Left colon (tissue), 2 donors: ENCODE measurements at regions not wholly inside any gene's neighbourhood (a gene's known extent, or its start where the extent isn't known, plus 50 kb on each side); places are given as distances from the start of the nearest gene placed in this dataset.
"Not testable (repeated sequence)": the region's sequence is repeated elsewhere in the genome, so short reads cannot be mapped to it uniquely, and the experiment has no call there.

Source experiments
- ATAC-seq: fragments of 200-7000 bp; cut with Tn5 transposase; one replicate; pipeline ENCODE4 v1.9.1; 2020; ENCODE audit warnings: mild to moderate bottlenecking, moderate library complexity
- DNase-seq, 2 donors: peaks; one replicate each; pipeline ENCODE4 v3.0.0-alpha.2; 2020
- intact Hi-C, 2 donors: fragments of 100-400 bp; cut with DNase I in 1 of 2; cut with micrococcal nuclease in 1 of 2; formaldehyde crosslinking; loops; one replicate each; pipeline versions ENCODE4 v1.11.2 to v1.14.0; 2022; cut with DNase I, micrococcal nuclease
- donor health status: DM: no; HTN: no; CAD: no.
- donor health status: DM: yes; HTN: yes; CAD: no.

DNA sequence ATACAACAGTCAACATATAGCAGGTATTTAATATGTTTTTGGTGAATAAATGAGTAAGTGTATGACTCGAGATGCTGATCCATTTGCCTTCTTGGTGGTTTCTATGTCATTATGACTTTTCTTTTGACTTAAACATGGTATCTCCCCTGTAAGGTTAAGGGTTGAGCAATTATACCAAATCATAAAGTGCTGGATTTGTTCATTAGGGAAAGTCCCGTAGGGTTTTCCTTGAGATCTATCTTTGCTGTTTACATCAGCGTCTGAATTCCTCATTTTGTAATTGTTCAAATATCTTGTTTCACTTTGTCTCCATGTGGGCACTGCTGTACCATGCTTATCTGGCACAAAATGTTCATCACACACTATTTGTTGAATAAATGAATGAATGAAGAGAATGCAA lies 562.6 kb downstream of the EDEM1 start:
- no peak for ATAC-seq
- intact Hi-C loops: no loop called here
- no peak for DNase-seq

DNA sequence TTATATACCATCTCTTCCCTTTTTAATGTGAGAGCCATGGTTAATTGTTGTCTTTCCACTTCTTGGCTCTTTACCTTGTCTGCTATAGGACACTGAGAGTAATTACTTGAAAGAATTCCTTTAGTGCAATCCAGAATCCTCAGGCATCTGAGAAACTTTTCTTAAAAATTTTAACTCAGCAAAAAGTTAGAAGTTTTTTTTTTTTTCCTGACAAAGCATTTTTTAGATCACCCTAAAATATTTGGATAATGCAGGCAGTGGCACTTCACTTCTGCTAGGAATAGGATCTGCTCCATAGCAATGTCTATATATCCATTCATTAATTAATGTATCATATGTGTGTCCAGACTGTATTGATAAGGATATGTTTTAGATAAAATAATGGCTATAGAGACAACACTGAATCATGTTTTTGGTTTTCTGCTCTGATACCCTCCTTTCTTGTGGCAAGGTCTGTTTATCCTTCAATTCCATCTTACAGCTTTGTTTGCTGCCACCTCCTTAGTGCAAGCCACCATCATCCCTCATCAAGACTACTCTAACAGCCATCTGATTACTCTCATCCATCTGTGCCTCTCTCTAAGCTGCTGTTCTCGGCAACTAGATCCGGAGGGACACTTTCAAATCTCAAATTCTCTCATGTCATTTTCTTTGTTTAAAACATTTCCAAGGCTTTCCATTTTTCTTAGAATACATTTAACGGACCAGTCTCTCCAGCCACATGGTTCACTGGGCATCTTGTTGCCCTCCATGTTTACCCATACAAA lies 563.5 kb downstream of the EDEM1 start:
- intact Hi-C loops: no loop called here
- no peak for DNase-seq
- no peak for ATAC-seq

DNA sequence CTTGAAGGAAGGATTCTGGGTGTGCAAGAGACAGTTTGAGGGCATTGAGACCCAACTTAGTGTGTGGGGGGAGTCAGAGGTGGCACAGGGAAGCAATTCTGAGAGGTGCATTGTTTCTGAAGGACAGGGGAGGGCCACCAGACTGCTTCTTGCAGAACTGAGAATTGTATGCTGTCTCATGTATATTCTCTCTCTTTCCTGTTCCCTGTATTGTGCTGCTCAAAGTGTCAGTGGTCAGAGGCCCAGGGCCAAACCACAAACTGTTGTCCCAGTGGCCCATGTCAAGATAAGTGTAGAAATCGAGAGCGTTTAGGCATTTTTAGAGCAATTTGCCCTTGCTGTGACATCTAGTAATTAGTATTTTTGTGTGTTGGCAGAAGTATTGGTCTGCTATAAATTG lies 567.1 kb downstream of the EDEM1 start:
- ATAC-seq (no peak), DNase-seq (no peak)
- intact Hi-C loops: no loop called here

DNA sequence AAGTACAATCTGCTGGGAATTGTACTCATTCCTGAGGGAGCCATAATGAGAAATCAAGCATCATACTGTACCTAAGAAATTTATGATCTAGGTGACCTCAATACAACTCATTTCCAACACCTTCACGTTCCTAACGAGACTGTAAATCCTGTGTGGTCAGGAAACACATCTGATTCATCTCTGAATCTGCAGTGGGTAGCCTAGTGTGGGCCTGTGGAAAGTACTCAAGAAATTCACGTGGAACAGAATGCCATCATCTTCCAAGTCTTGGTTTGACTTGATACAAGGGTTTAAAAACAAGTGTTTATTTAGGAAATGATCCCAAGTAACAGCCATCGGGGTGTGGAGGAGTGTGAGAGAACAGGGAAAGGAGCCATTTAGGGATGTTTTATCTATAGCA lies 568.9 kb downstream of the EDEM1 start:
- ATAC-seq: no peak
- intact Hi-C loops: no loop called here
- no peak for DNase-seq

DNA sequence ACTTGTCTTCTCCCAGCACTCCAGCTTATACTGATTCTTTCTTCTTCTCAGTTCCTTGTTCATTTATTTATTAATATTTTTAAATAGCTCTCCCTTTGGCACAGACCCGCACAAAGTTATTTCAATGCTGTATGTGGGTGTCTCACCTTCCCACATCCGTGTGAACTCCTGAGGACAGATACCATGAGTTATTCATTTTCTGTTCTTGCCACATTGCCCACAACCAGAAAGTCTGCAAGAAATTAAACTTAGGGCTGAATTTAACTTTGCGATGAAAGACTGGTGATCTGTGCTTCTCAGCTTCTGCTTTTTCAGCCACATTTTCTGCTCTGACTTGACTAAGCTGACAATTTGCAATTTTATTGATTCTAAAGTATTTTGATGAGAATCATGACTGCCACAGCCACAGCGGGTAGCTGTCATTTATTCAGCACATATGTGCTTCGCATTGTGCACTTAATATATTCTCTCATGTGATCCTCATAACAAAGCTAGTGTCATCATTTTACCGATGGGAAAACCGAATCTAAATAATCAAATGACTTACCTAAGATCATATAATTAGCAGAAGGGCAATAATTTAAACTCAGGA lies 569.8 kb downstream of the EDEM1 start:
- DNase-seq (no peak), ATAC-seq (no peak)
- intact Hi-C loops: no loop called here

DNA sequence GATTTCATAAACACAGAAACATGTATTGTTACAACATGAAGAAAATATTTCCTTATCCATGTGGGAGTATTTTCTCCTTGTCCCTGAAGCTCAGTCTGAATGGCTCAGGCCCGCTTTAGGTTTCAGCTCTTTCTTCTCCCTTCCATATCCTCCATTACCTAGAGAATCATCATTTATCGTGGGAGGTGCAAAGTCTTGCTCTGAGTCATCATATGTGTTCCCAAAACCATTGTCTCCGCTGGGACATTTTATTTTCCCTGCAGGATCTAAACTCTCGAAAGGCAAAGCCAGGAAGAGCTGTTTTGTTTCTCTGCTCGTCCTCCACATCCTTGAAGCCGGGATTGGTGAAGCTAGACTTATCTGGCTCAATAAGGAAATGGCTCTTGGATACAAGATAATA lies 571.2 kb downstream of the EDEM1 start:
- no peak for DNase-seq
- no peak for ATAC-seq
- intact Hi-C loops: no loop called here

DNA sequence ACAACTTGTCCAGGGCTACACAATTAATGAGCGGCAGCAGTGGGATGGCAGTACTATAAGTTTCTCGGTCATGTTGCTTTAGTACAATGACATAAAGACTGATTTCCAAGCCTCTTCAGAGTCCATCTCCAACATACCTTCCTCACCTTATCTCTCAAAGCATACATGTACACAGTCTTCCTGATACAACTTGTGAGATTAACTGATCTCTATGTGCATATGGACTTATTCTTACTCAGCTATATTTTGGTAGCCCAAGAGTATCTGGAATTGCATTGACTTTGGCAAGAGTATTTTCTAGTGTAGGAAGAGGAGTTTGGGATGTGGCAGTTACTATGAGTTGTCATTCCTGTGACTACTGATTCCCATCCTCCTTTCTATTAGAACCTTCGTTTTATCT lies 575.0 kb downstream of the EDEM1 start:
- intact Hi-C loops: no loop called here
- ATAC-seq (no peak), DNase-seq (no peak)

DNA sequence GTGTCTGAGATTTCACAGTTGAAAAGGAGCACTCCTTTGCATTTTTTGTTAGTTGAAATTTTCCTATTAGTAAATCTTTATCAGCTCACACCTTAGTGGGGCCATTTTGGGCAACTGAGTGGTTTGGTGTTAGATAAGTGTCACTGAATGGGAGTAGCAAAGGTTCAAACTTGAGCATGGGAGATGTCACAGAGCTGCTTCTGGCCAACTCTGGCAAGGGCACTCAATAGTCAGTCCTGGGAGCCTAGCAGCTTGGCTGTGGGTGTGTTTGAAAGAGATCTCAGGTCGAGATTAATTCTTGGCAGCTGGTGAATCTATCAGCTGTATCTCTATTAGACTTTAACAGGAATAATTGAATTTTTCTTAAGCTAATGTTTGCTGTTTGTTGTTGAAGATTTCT lies 579.3 kb downstream of the EDEM1 start:
- intact Hi-C loops: no loop called here
- no peak for ATAC-seq

DNA sequence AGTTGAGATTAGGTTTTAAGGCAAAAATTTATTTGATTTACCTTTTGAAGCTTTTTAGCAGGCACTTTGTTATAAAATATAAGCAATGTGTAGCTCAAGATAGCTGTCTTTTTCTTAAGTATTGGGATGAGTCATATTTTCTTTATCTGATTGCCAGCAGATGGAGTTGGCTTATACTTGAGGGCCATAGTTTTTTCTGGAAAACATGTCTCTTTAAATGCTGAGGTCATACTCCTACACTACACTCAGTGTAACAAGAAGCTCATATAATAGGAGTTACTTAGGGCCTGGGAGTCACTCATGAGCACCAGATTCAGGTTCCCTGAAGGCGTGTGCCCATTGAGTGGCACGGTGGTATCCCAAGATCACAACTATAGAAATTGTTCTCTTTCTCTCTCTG lies 579.8 kb downstream of the EDEM1 start:
- no peak for DNase-seq
- no peak for ATAC-seq
- intact Hi-C loops: no loop called here

More for the DNA sequence above, 579.3 kb downstream of the EDEM1 start:
- no peak for DNase-seq

DNA sequence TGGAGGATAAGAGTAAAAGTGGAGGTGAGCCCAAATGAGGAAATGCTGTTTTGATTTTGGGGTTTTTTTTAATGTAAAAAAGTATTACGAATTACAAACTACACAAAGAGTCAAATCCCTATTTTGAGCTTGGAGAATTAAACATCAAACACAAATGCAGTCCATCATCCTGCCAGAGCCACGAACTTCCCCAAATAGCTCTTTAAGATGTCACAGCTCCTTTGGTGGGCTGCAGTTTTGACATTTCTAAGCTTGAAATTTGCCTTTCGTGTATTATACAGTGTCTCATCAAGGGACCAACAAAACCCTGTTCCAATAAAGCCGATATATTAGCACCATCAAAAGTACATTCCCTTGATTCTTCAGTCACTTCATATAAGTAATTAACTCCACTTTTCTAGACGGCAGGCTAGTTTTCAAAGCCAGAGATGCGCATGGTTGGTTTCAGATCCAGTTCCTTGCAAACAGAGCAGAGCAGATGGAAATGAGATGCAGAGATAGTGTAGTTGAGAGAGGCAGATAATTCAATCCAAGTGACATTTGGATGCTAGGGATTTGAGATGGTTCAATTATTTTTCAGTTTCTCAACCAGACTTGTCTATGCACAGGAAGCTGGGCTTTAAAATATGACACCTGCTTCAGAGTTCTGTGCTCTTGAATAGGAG lies 580.9 kb downstream of the EDEM1 start:
- intact Hi-C loops: no loop called here
- ATAC-seq (no peak), DNase-seq (no peak)

DNA sequence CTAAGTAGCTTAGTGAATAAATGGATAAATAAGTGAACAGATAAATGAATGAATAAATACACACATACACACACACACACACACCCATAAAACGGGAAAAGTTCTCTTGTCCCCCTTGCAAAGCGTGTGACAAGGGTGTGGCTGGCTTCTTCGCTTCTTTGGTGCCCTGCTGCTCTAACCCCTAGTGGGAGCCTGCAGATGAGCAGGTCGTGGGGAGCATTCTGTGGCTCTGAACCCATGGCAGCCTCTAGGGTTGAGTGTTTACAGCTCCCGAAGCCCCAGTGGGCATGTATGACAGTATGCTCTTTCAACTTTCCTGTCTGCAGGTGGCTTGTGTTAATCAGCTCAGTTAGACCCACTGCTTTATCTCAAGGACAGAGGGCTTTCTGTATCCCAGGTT lies 582.3 kb downstream of the EDEM1 start:
- intact Hi-C loops: no loop called here
- DNase-seq: no peak
- ATAC-seq: no peak

DNA sequence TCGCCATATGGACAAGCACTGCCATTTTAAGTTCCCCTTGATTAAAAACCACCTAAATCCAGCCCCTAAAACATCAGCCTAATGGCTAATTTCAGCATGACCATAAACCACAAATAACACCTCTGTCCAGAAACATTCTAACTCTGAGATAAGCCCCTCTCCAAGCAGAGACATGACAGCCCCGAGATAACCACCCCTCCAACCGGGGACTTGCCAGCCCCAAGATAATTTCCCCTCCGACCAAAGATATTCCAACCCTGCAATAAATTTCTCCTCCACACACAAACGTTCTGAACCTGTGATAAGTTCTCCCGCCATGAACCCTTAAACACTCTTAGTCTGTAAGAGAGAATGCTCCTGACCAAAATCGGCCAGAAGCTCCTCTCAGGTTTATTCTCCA lies 586.8 kb downstream of the EDEM1 start:
- ATAC-seq (no peak), DNase-seq (no peak)
- intact Hi-C loops: no loop called here

DNA sequence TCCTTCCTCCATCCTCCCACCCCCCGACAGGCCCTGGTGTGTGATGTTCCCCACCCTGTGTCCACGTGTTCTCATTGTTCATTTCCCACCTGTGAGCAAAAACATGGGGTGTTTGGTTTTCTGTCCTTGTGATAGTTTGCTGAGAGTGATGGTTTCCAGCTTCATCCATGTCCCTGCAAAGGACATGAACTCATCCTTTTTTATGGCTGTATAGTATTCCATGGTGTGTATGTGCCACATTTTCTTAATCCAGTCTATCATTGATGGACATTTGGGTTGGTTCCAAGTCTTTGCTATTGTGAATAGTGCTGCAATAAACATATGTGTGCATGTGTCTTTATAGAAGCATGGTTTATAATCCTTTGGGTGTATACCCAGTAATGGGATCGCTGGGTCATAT lies 587.6 kb downstream of the EDEM1 start:
- intact Hi-C loops, ATAC-seq, DNase-seq: not testable (repeated sequence)

DNA sequence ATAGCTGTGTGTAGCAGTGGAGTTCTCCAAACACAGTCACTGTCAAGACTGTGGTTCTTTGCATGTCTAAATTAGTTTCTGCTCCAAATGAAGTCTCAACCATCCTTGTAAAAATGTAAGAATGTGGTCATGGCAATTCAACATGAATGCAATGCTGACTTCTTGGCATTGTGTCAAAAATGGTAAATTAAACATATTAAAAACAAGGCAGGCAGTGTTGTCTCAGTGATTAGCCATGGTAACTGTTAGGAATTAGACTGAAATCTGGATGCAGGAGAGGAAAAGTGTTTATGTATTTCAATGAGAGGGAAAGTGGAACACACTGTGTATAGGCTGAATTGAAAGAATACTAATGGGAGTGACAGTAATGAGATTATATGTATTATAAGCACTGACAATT lies 597.2 kb downstream of the EDEM1 start:
- intact Hi-C loops: no loop called here
- ATAC-seq (no peak), DNase-seq (no peak)

DNA sequence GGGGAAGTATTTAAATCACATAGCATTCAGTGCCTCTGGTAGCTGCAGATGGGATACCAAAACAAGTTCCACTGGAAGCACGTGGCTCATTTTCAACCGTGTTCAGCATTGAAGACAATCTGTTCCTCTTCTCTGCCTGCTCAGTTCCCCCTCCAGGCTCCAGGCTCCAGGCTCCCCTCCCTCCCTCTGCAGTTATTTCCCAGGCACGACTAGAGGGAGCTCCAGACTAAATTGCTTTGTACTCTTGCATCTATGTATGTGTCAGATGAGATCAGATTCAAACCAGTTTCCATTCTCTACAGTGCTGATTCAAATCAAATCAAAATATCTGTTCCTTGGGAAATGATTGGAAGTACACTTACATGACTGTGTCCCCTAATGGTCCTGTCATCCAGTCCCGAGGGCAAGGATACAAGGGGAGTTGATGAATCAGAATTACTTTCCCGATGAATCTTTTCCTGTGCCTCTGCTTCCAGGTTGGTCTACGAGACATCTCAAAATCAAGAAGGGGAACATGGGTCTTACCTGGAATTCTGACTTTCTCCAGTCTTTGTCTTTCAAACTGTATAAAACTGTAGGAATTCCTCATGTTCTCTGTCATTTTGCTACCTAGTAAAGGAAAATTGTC lies 600.5 kb downstream of the EDEM1 start:
- intact Hi-C loops: no loop called here
- ATAC-seq: peak; percentile 42
- DNase-seq: peak; percentile 6 to 31

DNA sequence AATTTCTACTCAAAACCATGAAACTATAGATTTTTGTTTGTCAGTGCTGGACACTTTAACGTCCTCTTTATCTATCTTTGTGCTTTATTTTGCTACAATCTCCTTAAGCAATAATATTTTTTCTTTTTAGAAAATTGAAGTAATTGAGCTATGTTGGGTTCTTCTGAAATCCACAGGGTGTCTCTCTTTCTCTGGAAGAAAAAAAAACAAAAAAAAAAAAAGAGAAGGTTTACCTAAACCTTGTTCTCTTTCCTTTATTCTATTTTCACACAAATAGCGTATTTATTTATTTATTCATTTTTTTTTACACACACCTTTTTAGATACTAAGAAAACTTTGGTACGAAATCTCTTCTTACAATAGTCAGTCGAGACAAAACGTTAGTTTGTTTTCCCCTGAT lies 601.0 kb downstream of the EDEM1 start:
- no peak for ATAC-seq
- no peak for DNase-seq
- intact Hi-C loops: no loop called here

DNA sequence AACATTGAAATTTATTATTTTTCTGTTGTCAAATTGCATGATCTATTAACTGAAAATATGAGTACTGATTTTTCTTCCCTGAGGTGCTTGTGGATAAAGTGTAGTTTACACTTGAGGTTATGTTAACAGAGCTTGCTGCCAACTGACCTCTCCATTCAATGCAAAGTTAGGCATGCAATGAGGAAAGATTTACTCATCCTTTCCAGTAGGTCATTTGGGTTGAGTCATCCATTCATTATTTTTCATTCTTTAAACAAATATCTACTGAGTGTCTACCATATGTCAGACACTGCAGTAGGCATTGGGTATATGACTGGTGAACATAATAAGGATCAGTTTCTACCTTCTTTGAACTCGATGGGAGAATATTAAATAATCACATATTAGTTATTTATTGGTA lies 604.1 kb downstream of the EDEM1 start:
- intact Hi-C loops: no loop called here
- no peak for DNase-seq
- no peak for ATAC-seq

DNA sequence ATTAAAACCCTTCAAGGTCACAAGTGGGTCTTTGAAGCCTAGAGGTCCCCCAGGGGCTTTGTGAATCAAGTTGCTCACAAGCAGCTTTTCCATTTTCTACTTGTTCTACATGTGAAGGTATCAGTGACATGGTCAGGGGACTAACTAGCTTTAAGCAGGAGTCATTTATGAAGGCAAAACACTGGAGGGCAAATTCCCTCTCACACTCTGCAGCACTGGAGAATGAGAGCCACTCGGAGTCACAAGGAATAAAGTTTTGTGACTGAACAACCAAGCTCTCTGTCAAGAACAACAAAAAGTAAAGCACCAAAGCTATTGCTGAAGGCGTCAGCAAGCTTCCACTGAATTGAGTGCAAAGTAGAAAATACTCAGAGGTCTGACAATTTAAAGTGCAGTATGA lies 609.0 kb downstream of the EDEM1 start:
- no peak for DNase-seq
- intact Hi-C loops: no loop called here
- ATAC-seq: no peak

DNA sequence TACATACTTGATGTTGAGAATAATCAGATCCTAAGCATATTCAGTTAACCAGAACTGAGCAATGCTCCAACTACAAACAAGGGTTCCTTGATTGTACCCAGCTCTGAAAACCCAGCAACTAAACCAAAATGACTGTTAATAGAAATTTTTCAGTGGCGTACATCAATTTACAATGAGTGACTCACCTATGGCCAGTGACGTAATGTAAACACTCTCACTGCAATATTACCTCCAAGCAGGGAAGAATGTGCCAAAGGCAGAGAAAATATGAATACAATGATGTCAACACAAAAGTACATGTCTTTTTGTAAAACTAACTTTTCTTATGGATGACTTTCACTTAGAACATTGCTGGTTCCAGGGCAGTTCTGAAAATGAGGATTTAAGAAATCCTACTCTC lies 611.3 kb downstream of the EDEM1 start:
- no peak for ATAC-seq
- no peak for DNase-seq
- intact Hi-C loops: no loop called here

DNA sequence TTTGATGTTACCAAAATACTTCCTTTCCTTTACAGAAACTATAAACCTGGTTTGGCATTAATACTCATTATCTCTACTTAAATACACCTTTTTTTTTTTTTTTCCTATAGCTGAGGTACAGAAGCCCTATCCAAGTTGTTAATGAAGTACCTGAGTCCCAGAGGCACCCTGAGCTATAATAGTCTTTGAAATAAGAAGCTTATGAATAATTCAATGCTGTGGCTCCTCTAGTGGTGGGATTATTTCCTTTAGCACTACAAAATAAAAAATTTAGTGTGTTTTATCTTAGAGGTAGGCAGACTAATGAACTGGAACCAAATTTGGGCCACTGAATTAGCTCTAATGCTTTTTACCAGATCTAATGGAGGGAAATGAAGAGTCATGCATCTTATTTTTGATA lies 611.9 kb downstream of the EDEM1 start:
- ATAC-seq (no peak), DNase-seq (no peak)
- intact Hi-C loops: no loop called here
